ENCODE measurements at regions not wholly inside any gene's neighbourhood (a gene's known extent, or its start where the extent isn't known, plus 50 kb on each side); places are given as distances from the start of the nearest gene placed in this dataset.

DNA sequence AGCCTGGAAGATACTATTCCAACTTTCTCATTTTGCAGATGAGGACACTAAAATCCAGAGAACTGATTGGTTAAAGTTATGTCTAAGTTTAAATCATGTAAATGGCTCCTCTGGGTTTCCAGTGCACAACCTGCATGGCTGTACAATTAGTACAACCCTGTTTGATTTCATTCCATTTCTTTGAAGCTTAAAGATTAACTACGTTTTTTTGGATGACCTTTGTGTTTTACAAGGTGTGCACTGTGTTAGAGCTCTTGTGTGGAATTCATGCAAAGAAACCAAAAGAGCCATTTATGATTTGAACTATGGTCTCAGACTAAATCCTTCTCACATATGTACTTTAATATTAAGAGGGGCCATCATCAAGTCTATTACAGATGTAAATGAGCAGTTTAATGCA is 149.5 kb downstream of the TMEM168 start:
- Histone ChIP-seq H3K27me3 (no peaks in the 10 kb centered on the region), H3K4me1 (no peaks in the 10 kb centered on the region), H3K36me3 (ENCODE audit: low read depth, missing control alignments) (no peaks in the 10 kb centered on the region), H3K27ac (no peak overlapping the region), H3K4me3 (no peak overlapping the region), H3K9me3 (no peaks in the 10 kb centered on the region)
- intact Hi-C loops (cut with DNase I; ENCODE audit: low total_unique reads): no loop called here
- no peak for DNase-seq
- TF ChIP-seq POLR2A (IDR thresholded peaks at IDR 0.05) (no peak), CTCF (IDR thresholded peaks at IDR 0.05) (no peak)
- WGBS, 2 donors: 69 to 80% methylated on average over 1 of the region's 1 CpG

DNA sequence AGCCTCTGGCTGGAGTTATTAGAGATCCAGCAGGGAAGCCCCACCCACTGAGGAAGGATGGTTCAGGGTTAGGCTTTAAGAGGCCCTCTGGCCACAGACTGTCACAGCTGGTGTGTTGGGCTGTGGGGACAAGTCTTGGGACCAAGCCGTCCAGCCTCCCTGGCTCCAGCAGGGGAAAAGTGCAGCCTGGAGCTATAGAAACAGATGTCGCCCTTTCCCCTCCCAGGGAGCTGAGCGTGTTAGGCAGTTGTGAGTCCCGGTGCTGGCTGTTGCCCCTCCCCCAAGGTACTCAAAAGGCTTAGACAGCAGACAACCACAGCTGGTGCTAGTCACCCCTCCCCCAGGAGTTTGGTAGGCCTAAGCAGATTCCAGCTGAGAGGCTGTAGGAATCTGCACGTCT is 143.4 kb downstream of the TMEM168 start:
- no peak overlapping the region for H3K27ac ChIP-seq
- no peaks in the 10 kb centered on the region for H3K36me3 ChIP-seq (ENCODE audit: low read depth, missing control alignments)
- no peaks in the 10 kb centered on the region for H3K4me1 ChIP-seq
- TF ChIP-seq CTCF (IDR thresholded peaks at IDR 0.05): no peak
- no peak for TF ChIP-seq POLR2A (IDR thresholded peaks at IDR 0.05)
- no peak for DNase-seq
- intact Hi-C loops (cut with DNase I; ENCODE audit: low total_unique reads): no loop called here
- H3K9me3 ChIP-seq: no peaks in the 10 kb centered on the region
- 42 to 61% methylated on average over 3 to 5 of the region's 5 CpGs for WGBS, 2 donors
- H3K4me3 ChIP-seq: no peak overlapping the region
- no peaks in the 10 kb centered on the region for H3K27me3 ChIP-seq

DNA sequence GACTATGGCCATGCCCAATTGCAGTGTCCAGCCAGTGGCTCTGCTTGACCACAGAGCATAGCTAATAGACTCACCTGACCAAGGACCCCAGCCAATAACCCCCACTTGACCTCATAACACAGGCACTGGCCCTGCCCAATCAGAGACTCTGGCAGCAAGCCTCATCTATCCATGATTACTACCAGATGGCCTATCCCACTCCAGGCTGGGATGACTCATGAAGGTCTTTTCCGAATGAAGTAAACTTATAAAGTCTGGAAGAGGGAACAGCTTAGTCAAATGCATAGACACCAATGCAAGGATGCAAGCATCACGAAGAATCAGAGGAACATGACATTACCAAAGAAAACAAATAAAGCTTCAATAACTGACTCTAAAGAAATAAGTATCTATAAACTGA is 141.4 kb downstream of the TMEM168 start:
- no peaks in the 10 kb centered on the region for H3K9me3 ChIP-seq
- no peak overlapping the region for H3K4me3 ChIP-seq
- no peaks in the 10 kb centered on the region for H3K27me3 ChIP-seq
- intact Hi-C loops (cut with DNase I; ENCODE audit: low total_unique reads): no loop called here
- no peak for TF ChIP-seq CTCF (IDR thresholded peaks at IDR 0.05)
- TF ChIP-seq POLR2A (IDR thresholded peaks at IDR 0.05): no peak
- no peaks in the 10 kb centered on the region for H3K36me3 ChIP-seq (ENCODE audit: low read depth, missing control alignments)
- no peak overlapping the region for H3K27ac ChIP-seq
- 57 to 100% methylated on average over 2 of the region's 2 CpGs for WGBS, 2 donors
- no peak for DNase-seq
- H3K4me1 ChIP-seq: no peaks in the 10 kb centered on the region

DNA sequence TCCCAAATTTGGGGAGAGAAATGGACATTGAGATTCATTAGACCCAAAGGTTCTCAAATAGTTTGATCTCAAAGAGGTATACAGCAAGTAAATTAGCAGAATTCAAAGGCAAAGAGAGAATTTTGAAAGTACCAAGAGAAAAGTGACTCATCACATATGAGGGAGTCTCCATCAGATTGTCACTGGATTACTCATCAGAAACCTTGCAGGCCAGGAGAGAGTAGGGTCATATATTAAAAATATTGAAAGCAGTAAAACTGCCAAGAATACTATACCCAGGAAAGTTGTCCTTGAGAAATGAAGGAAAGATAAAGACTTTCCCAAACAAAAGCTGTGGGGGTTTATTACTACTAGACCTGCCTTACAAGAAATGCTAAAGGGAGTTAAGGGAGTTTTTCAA is 140.6 kb downstream of the TMEM168 start:
- H3K36me3 ChIP-seq (ENCODE audit: low read depth, missing control alignments): no peaks in the 10 kb centered on the region
- no peak overlapping the region for H3K4me3 ChIP-seq
- H3K4me1 ChIP-seq: no peaks in the 10 kb centered on the region
- H3K27ac ChIP-seq: no peak overlapping the region
- TF ChIP-seq CTCF (IDR thresholded peaks at IDR 0.05) (no peak), POLR2A (IDR thresholded peaks at IDR 0.05) (no peak)
- H3K9me3 ChIP-seq: no peaks in the 10 kb centered on the region
- DNase-seq: no peak
- intact Hi-C loops (cut with DNase I; ENCODE audit: low total_unique reads): no loop called here
- no peaks in the 10 kb centered on the region for H3K27me3 ChIP-seq

DNA sequence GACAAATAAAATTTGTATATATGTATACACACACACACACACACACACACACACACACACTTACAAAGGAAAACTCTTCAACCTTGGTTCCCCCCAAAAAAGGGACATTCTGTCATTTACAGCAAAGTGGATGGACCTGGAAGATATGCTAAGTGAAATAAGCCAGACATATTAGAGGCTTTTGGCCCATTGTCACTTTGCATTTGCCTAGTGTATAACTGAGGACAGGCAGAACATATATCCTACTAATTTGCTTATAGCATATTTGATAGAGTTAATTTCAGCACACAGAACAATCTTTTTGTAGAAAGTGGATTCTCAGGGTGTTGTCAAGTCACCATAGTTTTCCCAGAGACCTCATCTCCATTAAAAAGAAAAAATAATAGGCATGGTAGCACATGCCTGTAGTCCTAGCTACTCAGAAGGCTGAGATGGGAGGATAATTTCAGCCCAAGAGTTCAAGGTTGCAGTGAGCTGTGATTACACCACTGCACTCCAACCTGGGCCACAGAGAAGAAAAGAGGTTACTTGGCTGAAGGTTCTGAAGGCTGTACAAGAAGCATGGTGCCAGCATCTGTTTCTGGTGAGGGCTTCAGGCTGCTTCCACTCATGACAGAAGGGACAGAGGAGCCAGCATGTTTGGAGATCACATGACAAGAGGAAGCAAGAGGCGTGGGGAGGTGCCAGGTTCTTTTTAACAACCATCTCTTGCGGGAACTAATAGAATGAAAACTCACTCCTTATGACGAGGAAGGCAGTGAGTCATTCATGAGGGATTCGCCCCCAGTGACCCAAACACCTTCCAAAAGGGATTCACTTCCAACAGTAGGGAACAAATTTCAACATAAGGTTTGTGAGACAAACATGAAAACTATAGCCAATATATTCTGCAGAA is 135.6 kb downstream of the TMEM168 start:
- DNase-seq: no peak
- WGBS, 2 donors: 68 to 76% methylated on average over 4 of the region's 4 CpGs
- Histone ChIP-seq H3K4me3 (no peak overlapping the region), H3K9me3 (no peaks in the 10 kb centered on the region), H3K27me3 (no peaks in the 10 kb centered on the region), H3K27ac (no peak overlapping the region), H3K4me1 (no peaks in the 10 kb centered on the region), H3K36me3 (ENCODE audit: low read depth, missing control alignments) (no peaks in the 10 kb centered on the region)
- intact Hi-C loops (cut with DNase I; ENCODE audit: low total_unique reads): no loop called here
- TF ChIP-seq POLR2A (IDR thresholded peaks at IDR 0.05) (no peak), CTCF (IDR thresholded peaks at IDR 0.05) (no peak)

All from testis (tissue), 2 donors.